IMR-90 (cell line): ENCODE measurements at regions not wholly inside any gene's neighbourhood (a gene's known extent, or its start where the extent isn't known, plus 50 kb on each side); places are given as distances from the start of the nearest gene placed in this dataset.
"Not testable (repeated sequence)": the region's sequence is repeated elsewhere in the genome, so short reads cannot be mapped to it uniquely, and the experiment has no call there.

Source experiments
- ATAC-seq: fragments of 200-7000 bp; cut with Tn5 transposase; 2 replicates; pipeline ENCODE4 v1.9.1; 2020; ENCODE audit warnings: low read depth, mild to moderate bottlenecking, moderate library complexity
- BruUV-seq: library from RNA; stranded (reverse); fragments of 400-500 nt; replicated peaks from 2 replicates; lab custom pipeline; 2021; lab: Mats Ljungman, UMichigan
- CTCF ChIA-PET: fragments of 300-600 bp; formaldehyde crosslinking; extraction: SDS; loops from one replicate; lab custom pipeline; 2021; ENCODE audit warnings: antibody characterized with exemption; lab: Yijun Ruan, JAX
- POLR2A ChIA-PET: fragments of 300-600 bp; sonication (Branson Sonifier 250); formaldehyde crosslinking; loops from one replicate; lab custom pipeline; 2022; ENCODE audit warnings: antibody characterized with exemption; ENCODE audit not compliant: unreplicated experiment; lab: Charles Lee
- DNase-seq: peaks from one replicate; pipeline ENCODE4 v3.0.0; 2013
- H2AFZ ChIP-seq: replicated peaks from 2 replicates; pipeline ENCODE3; 2013; ENCODE audit warnings: low read length, mild to moderate bottlenecking; ENCODE audit not compliant: poor library complexity
- H2AK5ac ChIP-seq: 2 replicates; pipeline ENCODE4 v1.6.1; 2013; ENCODE audit warnings: low read depth, low read length, inconsistent platforms
- H2AK9ac ChIP-seq: replicated peaks from 2 replicates; pipeline ENCODE3; 2013; ENCODE audit warnings: mild to moderate bottlenecking, low read depth, low read length, moderate library complexity; ENCODE audit not compliant: poor library complexity
- H2BK120ac ChIP-seq: 2 replicates; pipeline ENCODE4 v1.6.1; 2013; ENCODE audit warnings: low read depth, low read length, inconsistent platforms
- H2BK15ac ChIP-seq: 3 replicates; pipeline ENCODE4 v1.6.1; 2013; ENCODE audit warnings: low read depth, low read length, inconsistent platforms
- H2BK20ac ChIP-seq: 2 replicates; pipeline ENCODE4 v1.6.1; 2013; ENCODE audit warnings: low read depth, mild to moderate bottlenecking, inconsistent platforms, low read length, moderate library complexity
- H2BK5ac ChIP-seq: 2 replicates; pipeline ENCODE4 v1.6.1; 2013; ENCODE audit warnings: mild to moderate bottlenecking, low read depth, low read length, inconsistent platforms; ENCODE audit not compliant: poor library complexity, severe bottlenecking
- H3K14ac ChIP-seq: replicated peaks from 2 replicates; pipeline ENCODE4 v1.6.1; 2013; ENCODE audit warnings: low read depth, low read length, inconsistent platforms
- H3K18ac ChIP-seq: 2 replicates; pipeline ENCODE4 v1.6.1; 2013; ENCODE audit warnings: low read depth, low read length, control low read depth
- H3K23ac ChIP-seq: 2 replicates; pipeline ENCODE4 v1.6.1; 2013; ENCODE audit warnings: low read depth, low read length, inconsistent platforms
- H3K27ac ChIP-seq: 2 replicates; pipeline ENCODE4 v1.5.1; 2013; ENCODE audit warnings: mild to moderate bottlenecking, control low read depth, low read length; ENCODE audit not compliant: insufficient read depth
- H3K27me3 ChIP-seq: 2 replicates; pipeline ENCODE4 v1.6.1; 2013; ENCODE audit warnings: low read length; ENCODE audit not compliant: control insufficient read depth, insufficient read depth
- H3K36me3 ChIP-seq: 2 replicates; pipeline ENCODE4 v1.6.1; 2013; ENCODE audit warnings: low read length, mixed read lengths; ENCODE audit not compliant: control insufficient read depth, insufficient read depth
- H3K4ac ChIP-seq: 2 replicates; pipeline ENCODE4 v1.6.1; 2013; ENCODE audit warnings: low read depth, low read length, inconsistent platforms
- H3K4me1 ChIP-seq: 2 replicates; pipeline ENCODE4 v1.6.1; 2013; ENCODE audit warnings: low read length, mixed read lengths; ENCODE audit not compliant: control insufficient read depth, insufficient read depth
- H3K4me2 ChIP-seq: 2 replicates; pipeline ENCODE4 v1.6.1; 2013; ENCODE audit warnings: low read depth, mild to moderate bottlenecking, control low read depth, low read length, moderate library complexity
- H3K4me3 ChIP-seq: 2 replicates; pipeline ENCODE4 v1.5.1; 2013; ENCODE audit warnings: low read depth, mild to moderate bottlenecking, control low read depth, low read length, moderate library complexity; ENCODE audit not compliant: insufficient read depth
- H3K56ac ChIP-seq: 2 replicates; pipeline ENCODE4 v1.6.1; 2013; ENCODE audit warnings: low read length, inconsistent platforms; ENCODE audit not compliant: insufficient read depth; ENCODE audit errors: extremely low read depth
- H3K79me1 ChIP-seq, 2 experiments: 2 replicates each; pipeline ENCODE4 v1.6.1; 2013; ENCODE audit warnings: low read length in 2 of 2, inconsistent platforms in 1 of 2, low read depth in 1 of 2
- H3K9ac ChIP-seq: 2 replicates; pipeline ENCODE4 v1.6.1; 2013; ENCODE audit warnings: low read depth, low read length, control low read depth
- H3K9me1 ChIP-seq: 2 replicates; pipeline ENCODE4 v1.6.1; 2013; ENCODE audit warnings: low read length, inconsistent platforms; ENCODE audit not compliant: insufficient read depth
- H3K9me3 ChIP-seq: 2 replicates; pipeline ENCODE4 v1.6.1; 2013; ENCODE audit warnings: low read length; ENCODE audit not compliant: control insufficient read depth, insufficient read depth
- H4K20me1 ChIP-seq: 2 replicates; pipeline ENCODE4 v1.6.1; 2013; ENCODE audit warnings: low read length, inconsistent platforms; ENCODE audit not compliant: insufficient read depth
- H4K5ac ChIP-seq: 2 replicates; pipeline ENCODE4 v1.6.1; 2013; ENCODE audit warnings: mild to moderate bottlenecking, low read depth, low read length, control low read depth
- H4K8ac ChIP-seq, 2 experiments: 2 replicates each; pipeline ENCODE4 v1.6.1; 2013; ENCODE audit warnings: low read depth in 2 of 2, low read length in 2 of 2, control low read depth in 1 of 2, inconsistent platforms in 1 of 2
- H4K91ac ChIP-seq: 2 replicates; pipeline ENCODE4 v1.6.1; 2013; ENCODE audit warnings: low read depth, low read length, inconsistent platforms; ENCODE audit not compliant: insufficient read depth
- WGBS, 2 experiments: methylation state at CpG; one replicate each; pipeline versions ENCODE4 v1.1.5 to v1.1.7; 2013; ENCODE audit warnings: missing lambda C conversion rate in 2 of 2; ENCODE audit not compliant: insufficient read length in 1 of 2; ENCODE audit errors: extremely low coverage in 2 of 2; 5-methylcytosine and 5-hydroxymethylcytosine counted together
- dilution Hi-C: fragments of 300-500 bp; cut with HindIII; formaldehyde crosslinking; loops from one replicate; pipeline ENCODE4 v1.14.3; 2018; ENCODE audit warnings: low sequenced_read_pairs; ENCODE audit not compliant: unreplicated experiment
- in situ Hi-C: fragments of 300-500 bp; cut with MboI; formaldehyde crosslinking; loops from 3 replicates; pipeline ENCODE4 v1.14.3; 2019; ENCODE audit warnings: low sequenced_read_pairs, inconsistent platforms, mixed read lengths
- intact Hi-C: fragments of 100-400 bp; cut with micrococcal nuclease; formaldehyde crosslinking; loops from 2 replicates; pipeline ENCODE4 v1.10.0; 2022

GRCh38 chr6:154639196-154639595, 94.0 kb upstream of the SCAF8 start:
- H2AK9ac ChIP-seq, H2AFZ ChIP-seq, H2BK5ac ChIP-seq, H3K56ac ChIP-seq, BruUV-seq, CTCF ChIA-PET, H3K9me1 ChIP-seq, dilution Hi-C loops, H4K91ac ChIP-seq, H3K4me2 ChIP-seq, H3K4ac ChIP-seq, in situ Hi-C loops, H2BK15ac ChIP-seq, H3K9me3 ChIP-seq, H2BK20ac ChIP-seq, H3K9ac ChIP-seq, POLR2A ChIA-PET, H2AK5ac ChIP-seq, H3K18ac ChIP-seq, H3K27ac ChIP-seq, H3K14ac ChIP-seq, H3K4me3 ChIP-seq, H3K36me3 ChIP-seq, H4K8ac ChIP-seq, intact Hi-C loops, H3K4me1 ChIP-seq, DNase-seq, H4K5ac ChIP-seq, ATAC-seq, H2BK120ac ChIP-seq, H4K20me1 ChIP-seq, H3K27me3 ChIP-seq, H3K23ac ChIP-seq, H3K79me1 ChIP-seq: not testable (repeated sequence)
- 60% methylated on average over 1 of the region's 7 CpGs; no CpG with 5 or more reads in 1 of the 2 experiments for WGBS, 2 experiments
